Common myeloid progenitor, CD34-positive (primary cell): ENCODE measurements at regions not wholly inside any gene's neighbourhood (a gene's known extent, or its start where the extent isn't known, plus 50 kb on each side); places are given as distances from the start of the nearest gene placed in this dataset.
"Not testable (repeated sequence)": the region's sequence is repeated elsewhere in the genome, so short reads cannot be mapped to it uniquely, and the experiment has no call there.

Experiments used
- CTCF ChIA-PET: fragments of 350-600 bp; sonication (Branson Sonifier 250); formaldehyde crosslinking; loops from one replicate; lab custom pipeline; 2021; ENCODE audit warnings: antibody characterized with exemption; lab: Charles Lee
- POLR2A ChIA-PET: fragments of 350-600 bp; sonication (Branson Sonifier 250); formaldehyde crosslinking; loops from one replicate; lab custom pipeline; 2021; ENCODE audit warnings: antibody characterized with exemption; lab: Charles Lee
- DNase-seq, 3 donors: peaks; one replicate each; pipeline versions ENCODE4 v3.0.0 to v3.0.0-alpha.2; 2013
- H3K27ac ChIP-seq, 2 experiments: 1 replicate in 1 of 2; 2 replicates in 1 of 2; pipeline ENCODE4 v1.7.0; 2013; ENCODE audit warnings: inconsistent platforms in 2 of 2, low read length in 2 of 2, mild to moderate bottlenecking in 2 of 2, low read depth in 1 of 2, moderate library complexity in 1 of 2; ENCODE audit not compliant: severe bottlenecking in 2 of 2, insufficient read depth in 1 of 2, poor library complexity in 1 of 2
- H3K27me3 ChIP-seq, 5 experiments: replicated peaks in 2 of 5; 1 replicate in 3 of 5; 2 replicates in 2 of 5; pipeline versions ENCODE4 v1.6.1 to v1.7.0; 2013; ENCODE audit warnings: low read length in 4 of 5, mild to moderate bottlenecking in 2 of 5, moderate library complexity in 2 of 5, inconsistent platforms in 1 of 5; ENCODE audit not compliant: insufficient read depth in 5 of 5, control insufficient read depth in 4 of 5
- H3K36me3 ChIP-seq, 4 experiments: 1 replicate in 2 of 4; 2 replicates in 2 of 4; pipeline versions ENCODE4 v1.6.1 to v1.7.0; 2013; ENCODE audit warnings: low read length in 3 of 4, control low read depth in 1 of 4, mild to moderate bottlenecking in 1 of 4; ENCODE audit not compliant: control insufficient read depth in 4 of 4, insufficient read depth in 4 of 4
- H3K4me1 ChIP-seq, 4 experiments: 1 replicate in 3 of 4; 2 replicates in 1 of 4; pipeline versions ENCODE4 v1.6.1 to v1.7.1; 2013; ENCODE audit warnings: low read length in 3 of 4, mild to moderate bottlenecking in 3 of 4, control low read depth in 1 of 4, inconsistent platforms in 1 of 4, moderate library complexity in 1 of 4; ENCODE audit not compliant: control insufficient read depth in 4 of 4, insufficient read depth in 4 of 4; ENCODE audit errors: control extremely low read depth in 1 of 4
- H3K4me3 ChIP-seq, 7 experiments: 1 replicate in 4 of 7; 2 replicates in 3 of 7; pipeline versions ENCODE4 v1.5.1 to v1.7.0; 2013; ENCODE audit warnings: mild to moderate bottlenecking in 7 of 7, low read length in 6 of 7, moderate library complexity in 6 of 7, inconsistent platforms in 2 of 7, low read depth in 2 of 7, control low read depth in 1 of 7; ENCODE audit not compliant: insufficient read depth in 4 of 7, control insufficient read depth in 1 of 7; ENCODE audit errors: extremely low read depth in 1 of 7
- H3K9me3 ChIP-seq, 5 experiments: 1 replicate in 4 of 5; 2 replicates in 1 of 5; pipeline versions ENCODE4 v1.6.1 to v1.7.1; 2013; ENCODE audit warnings: low read length in 4 of 5, mild to moderate bottlenecking in 2 of 5, inconsistent platforms in 1 of 5, low read depth in 1 of 5, moderate library complexity in 1 of 5; ENCODE audit not compliant: control insufficient read depth in 4 of 5, insufficient read depth in 2 of 5; ENCODE audit errors: control extremely low read depth in 1 of 5
- WGBS: methylation state at CpG from one replicate; pipeline ENCODE4 v1.1.5; 2013; ENCODE audit not compliant: insufficient coverage; 5-methylcytosine and 5-hydroxymethylcytosine counted together

DNA sequence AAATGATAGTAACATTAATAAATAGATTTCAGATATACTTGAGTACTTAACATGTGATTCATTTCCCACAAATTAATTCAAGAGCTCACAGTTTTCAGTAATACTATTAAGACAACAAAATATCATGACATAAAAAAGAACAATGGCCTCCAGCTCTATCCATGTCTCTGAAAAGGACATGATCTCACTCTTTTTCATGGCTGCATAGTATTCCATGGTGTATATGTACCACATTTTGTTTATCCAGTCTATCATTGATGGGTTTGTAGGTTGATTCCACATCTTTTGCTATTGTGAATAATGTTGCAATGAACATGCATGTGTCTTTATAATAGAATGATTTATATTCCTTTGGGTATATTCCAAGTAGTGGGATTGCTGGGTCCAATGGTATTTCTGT, 1012.8 kb upstream of the ALCAM start:
- ChIA-PET CTCF (no interaction called here), POLR2A (no interaction called here)
- DNase-seq = no peak
- Histone ChIP-seq H3K27ac (no peak overlapping the region), H3K4me1 (no peaks in the 10 kb centered on the region), H3K9me3 (no peaks in the 10 kb centered on the region), H3K4me3 (no peak overlapping the region), H3K27me3 (no peaks in the 10 kb centered on the region), H3K36me3 (no peaks in the 10 kb centered on the region)

DNA sequence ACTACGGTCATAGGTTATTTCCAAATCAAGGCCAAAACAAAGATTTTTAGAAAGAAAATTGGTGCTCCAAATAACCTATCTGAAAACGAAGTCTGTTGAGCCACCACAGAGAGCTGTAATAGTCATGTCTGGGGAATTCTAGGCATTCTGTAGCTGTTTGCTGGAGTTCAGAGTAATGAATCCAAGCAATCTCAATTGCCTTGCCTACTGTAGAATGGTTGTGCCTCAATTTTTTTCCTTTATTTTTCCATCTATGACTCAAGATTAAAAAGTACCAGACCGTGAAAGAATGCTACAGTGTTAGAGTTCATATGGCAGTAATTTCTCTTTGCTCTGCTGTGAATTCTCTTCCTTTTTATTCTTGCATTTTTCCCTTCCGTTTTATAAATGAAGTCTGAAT, 1007.2 kb upstream of the ALCAM start:
- Histone ChIP-seq H3K36me3 (no peaks in the 10 kb centered on the region), H3K4me1 (no peaks in the 10 kb centered on the region), H3K9me3 (no peaks in the 10 kb centered on the region), H3K27me3 (no peaks in the 10 kb centered on the region), H3K27ac (no peak overlapping the region), H3K4me3 (no peak overlapping the region)
- ChIA-PET CTCF (no interaction called here), POLR2A (no interaction called here)
- WGBS = 79% methylated on average over 3 of the region's 4 CpGs
- no peak for DNase-seq

DNA sequence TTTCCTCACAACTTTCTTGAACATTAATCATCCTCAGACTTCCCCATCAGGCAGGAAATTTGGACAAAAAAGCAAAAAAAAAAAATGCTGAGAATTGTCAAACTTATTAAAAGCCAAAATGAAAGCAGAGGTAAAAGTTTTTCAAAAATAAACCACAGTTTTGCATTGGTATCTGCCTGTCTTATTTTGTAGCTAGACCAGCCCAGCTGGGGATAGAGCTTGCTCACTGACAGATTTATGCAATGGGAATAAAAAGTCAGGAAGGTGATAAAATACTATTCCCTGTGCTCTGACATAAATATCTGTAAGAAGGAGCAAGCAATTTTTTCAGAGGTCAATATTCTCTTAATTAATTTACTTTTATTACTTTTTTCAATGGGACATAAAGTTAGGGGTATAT, 1006.7 kb upstream of the ALCAM start:
- Histone ChIP-seq H3K27me3 (no peaks in the 10 kb centered on the region), H3K4me1 (no peaks in the 10 kb centered on the region), H3K9me3 (no peaks in the 10 kb centered on the region), H3K27ac (no peak overlapping the region), H3K36me3 (no peaks in the 10 kb centered on the region), H3K4me3 (no peak overlapping the region)
- CTCF ChIA-PET = interaction anchor here (0.6 kb wide), 2 partner anchors 19 to 1082 kb away, joined by 3 to 5 read pairs; no protein-coding TSS in a partner anchor
- POLR2A ChIA-PET = no interaction called here
- DNase-seq = no peak

DNA sequence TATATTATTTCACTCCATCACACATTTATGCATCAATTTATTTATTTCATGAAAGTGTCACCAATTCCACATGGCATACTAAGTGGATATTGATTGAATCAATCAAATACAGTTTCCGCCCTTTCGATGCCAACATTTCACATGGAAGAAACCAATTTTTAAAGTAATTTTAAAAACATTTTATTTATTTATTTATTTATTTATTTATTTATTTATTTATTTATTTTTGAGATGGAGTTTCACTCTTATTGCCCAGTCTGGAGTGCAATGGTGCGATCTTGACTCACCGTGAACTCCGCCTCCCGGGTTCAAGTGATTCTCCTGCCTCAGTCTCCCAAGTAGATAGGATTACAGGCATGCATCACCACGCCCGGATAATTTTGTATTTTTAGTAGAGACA, 1005.0 kb upstream of the ALCAM start:
- CTCF ChIA-PET, H3K4me1 ChIP-seq, H3K36me3 ChIP-seq, H3K27me3 ChIP-seq, DNase-seq, POLR2A ChIA-PET, H3K27ac ChIP-seq, H3K9me3 ChIP-seq, H3K4me3 ChIP-seq: not testable (repeated sequence)
- WGBS = 100% methylated on average over 4 of the region's 8 CpGs

DNA sequence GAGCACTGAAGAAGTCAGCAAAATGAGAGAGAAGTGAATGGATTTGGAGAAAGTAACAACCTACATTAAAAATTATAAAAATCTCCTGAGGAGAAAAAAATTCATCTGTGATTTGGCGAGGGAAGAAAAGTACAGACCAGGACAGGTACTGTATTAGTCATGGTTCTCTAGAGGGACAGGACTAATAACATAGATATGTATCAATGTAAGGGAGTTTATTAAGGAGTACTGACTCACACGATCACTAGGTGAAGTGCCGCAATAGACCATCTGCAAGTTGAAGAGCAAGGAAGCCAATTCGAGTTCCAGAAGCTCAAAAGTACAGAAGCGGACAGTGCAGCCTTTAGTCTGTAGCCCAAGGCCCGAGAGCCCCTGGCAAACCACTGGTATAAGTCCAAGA, 1004.4 kb upstream of the ALCAM start:
- Histone ChIP-seq H3K4me3 (no peak overlapping the region), H3K36me3 (no peaks in the 10 kb centered on the region), H3K27me3 (no peaks in the 10 kb centered on the region), H3K9me3 (no peaks in the 10 kb centered on the region), H3K4me1 (no peaks in the 10 kb centered on the region), H3K27ac (no peak overlapping the region)
- POLR2A ChIA-PET = no interaction called here
- 95% methylated on average over 5 of the region's 6 CpGs for WGBS
- DNase-seq = no peak
- CTCF ChIA-PET = no interaction called here

DNA sequence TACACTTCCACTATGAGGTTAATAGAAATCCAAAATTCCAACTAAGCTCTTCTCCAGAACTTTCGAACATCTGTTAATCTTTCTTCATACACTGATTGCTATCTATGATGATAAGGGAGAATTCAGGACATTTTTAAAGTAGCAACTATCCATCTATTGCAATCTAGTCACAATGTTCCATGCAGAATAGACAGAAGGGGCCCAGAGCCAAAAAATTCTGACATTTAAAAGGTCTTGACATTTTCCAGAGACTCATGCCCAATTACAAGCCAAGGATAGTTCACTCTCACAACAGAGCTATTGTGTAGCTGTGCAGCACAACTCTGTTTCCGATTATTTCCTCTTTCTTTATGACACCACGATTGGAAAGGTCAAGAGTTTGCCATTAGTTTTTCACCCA, 999.7 kb upstream of the ALCAM start:
- Histone ChIP-seq H3K4me3 (no peak overlapping the region), H3K27ac (no peak overlapping the region), H3K36me3 (no peaks in the 10 kb centered on the region), H3K9me3 (no peaks in the 10 kb centered on the region), H3K27me3 (no peaks in the 10 kb centered on the region), H3K4me1 (no peaks in the 10 kb centered on the region)
- ChIA-PET CTCF (no interaction called here), POLR2A (no interaction called here)
- no peak for DNase-seq
- WGBS = 100% methylated on average over 1 of the region's 3 CpGs

DNA sequence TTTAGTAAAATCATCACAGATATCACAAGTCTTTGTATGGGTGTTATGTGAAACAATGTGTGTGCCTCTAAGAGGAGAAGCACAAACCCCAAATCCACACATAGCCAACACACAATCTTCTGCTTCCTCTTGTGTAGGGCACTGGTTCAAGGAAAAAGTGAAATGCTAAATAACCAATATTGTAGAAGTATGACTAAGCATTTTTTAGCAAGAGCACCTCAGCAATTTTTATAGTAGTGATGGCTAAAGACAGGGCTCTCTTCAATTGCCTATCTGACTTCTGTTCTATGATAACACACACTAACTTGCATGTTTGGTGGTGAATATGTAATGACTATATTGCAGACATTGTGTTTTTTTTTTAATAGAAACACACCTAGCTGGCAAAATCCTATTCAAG, 997.9 kb upstream of the ALCAM start:
- CTCF ChIA-PET = no interaction called here
- Histone ChIP-seq H3K36me3 (no peaks in the 10 kb centered on the region), H3K9me3 (peaks cover 0 to 2% (median 0%) of the 10 kb centered on the region in 5 experiments), H3K4me3 (no peak overlapping the region), H3K27me3 (no peaks in the 10 kb centered on the region), H3K27ac (no peak overlapping the region), H3K4me1 (no peaks in the 10 kb centered on the region)
- POLR2A ChIA-PET = no interaction called here
- DNase-seq = no peak

DNA sequence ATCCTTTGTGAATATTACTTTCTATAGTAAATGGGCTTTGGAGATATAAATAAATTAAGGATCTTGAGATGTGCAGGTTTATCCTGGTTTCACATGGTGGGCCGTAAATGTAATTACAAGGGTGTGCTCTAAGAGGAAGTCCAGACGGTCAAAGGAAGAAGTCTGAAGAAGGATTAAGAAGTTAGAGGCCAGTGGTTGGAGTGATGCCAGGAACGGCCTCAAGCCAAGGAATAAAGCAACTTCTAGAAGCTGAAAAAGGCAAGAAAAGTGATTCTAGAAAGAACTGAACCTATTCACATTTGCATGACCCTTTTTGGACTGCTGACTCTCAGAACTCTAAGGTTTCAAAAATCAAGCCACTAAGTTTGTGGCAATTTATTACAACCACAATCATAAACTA, 981.3 kb upstream of the ALCAM start:
- Histone ChIP-seq H3K9me3 (peaks cover 0 to 3% (median 0%) of the 10 kb centered on the region in 5 experiments), H3K4me3 (no peak overlapping the region), H3K27me3 (no peaks in the 10 kb centered on the region), H3K36me3 (no peaks in the 10 kb centered on the region), H3K4me1 (no peaks in the 10 kb centered on the region), H3K27ac (no peak overlapping the region)
- POLR2A ChIA-PET = no interaction called here
- CTCF ChIA-PET = no interaction called here
- WGBS = 54% methylated on average over 3 of the region's 3 CpGs
- DNase-seq = no peak
